SIG-M5 treated with dmso at 0.1 percent for 504 hours (cell line): ENCODE measurements at regions not wholly inside any gene's neighbourhood (a gene's known extent, or its start where the extent isn't known, plus 50 kb on each side); places are given as distances from the start of the nearest gene placed in this dataset.
"Not testable (repeated sequence)": the region's sequence is repeated elsewhere in the genome, so short reads cannot be mapped to it uniquely, and the experiment has no call there.

Experiments used
- DNase-seq: peaks from one replicate; lab custom pipeline; 2025; ENCODE audit not compliant: unreplicated experiment; lab: John Stamatoyannopoulos, UW

DNA sequence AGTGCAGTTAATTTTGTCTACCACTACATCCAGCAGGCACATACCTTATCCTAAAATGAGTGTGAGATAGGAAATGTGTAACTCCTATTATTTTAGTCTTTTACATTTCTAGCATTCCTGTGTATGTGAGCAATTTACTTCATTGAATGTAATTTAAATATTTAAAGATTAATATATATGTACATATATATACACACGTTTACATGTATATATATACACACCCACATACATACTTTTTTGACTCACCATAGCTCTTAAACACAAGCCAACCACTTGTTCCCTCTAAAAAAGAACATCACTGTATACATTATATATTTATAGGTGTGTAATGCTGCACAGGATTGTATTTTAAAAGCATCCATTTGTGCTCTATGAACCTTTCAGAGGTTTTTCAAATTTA lies 425.6 kb upstream of the NECTIN3 start:
- DNase-seq, result no peak

- no peak for DNase-seq
Observed at GRCh38 chr3:110646496-110646895, 425.1 kb upstream of the NECTIN3 start.

- DNase-seq, result no peak
Observed at GRCh38 chr3:110647586-110647985, 424.0 kb upstream of the NECTIN3 start.

- no peak for DNase-seq
Observed at GRCh38 chr3:110650741-110651140, 420.9 kb upstream of the NECTIN3 start.

GRCh38 chr3:110654843-110655502 lies 416.6 kb upstream of the NECTIN3 start:
- DNase-seq, result no peak

GRCh38 chr3:110656394-110657025 lies 415.1 kb upstream of the NECTIN3 start:
- no peak for DNase-seq

DNA sequence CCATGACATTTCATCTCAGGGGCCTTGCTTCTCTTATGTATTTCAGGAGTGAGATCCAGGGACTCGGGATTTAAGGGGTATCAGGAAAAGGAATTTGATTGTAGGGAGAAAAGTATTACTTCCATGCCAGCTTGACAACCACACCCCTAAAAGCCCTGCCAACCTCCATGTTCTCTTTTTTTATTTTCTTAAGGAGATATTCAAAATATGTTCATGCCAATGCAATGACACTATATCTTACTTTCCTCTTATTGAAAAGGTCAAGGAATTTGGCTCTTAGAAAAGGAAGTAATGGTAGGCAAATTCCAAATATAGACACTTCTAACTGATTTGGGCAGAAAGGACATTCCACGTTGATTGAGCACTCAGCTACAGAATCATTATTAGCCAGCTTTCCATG lies 407.5 kb upstream of the NECTIN3 start:
- DNase-seq, result no peak

- DNase-seq, result no peak
Observed at GRCh38 chr3:110666495-110666894, 405.1 kb upstream of the NECTIN3 start.

- no peak for DNase-seq
Observed at GRCh38 chr3:110667216-110667615, 404.4 kb upstream of the NECTIN3 start.

DNA sequence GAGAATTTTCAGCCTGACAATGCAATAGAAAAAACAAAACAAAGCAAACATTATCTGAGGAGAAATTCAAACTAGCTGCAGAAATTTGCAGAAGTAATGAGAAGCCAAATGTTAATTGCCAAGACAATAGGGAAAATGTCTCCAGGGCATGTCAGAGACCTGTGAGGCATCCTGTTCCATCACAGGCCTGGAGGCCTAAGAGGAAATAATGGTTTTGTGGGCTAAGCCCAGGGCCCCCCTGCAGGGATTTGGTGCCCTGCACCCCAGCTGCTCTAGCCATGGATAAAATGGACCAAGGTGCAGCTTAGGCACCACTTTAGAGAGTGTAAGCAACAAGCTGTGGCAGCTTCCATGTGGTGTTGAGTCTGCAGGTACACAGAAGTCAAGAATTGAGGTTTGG lies 401.2 kb upstream of the NECTIN3 start:
- no peak for DNase-seq

GRCh38 chr3:110677506-110677905 lies 394.1 kb upstream of the NECTIN3 start:
- no peak for DNase-seq

DNA sequence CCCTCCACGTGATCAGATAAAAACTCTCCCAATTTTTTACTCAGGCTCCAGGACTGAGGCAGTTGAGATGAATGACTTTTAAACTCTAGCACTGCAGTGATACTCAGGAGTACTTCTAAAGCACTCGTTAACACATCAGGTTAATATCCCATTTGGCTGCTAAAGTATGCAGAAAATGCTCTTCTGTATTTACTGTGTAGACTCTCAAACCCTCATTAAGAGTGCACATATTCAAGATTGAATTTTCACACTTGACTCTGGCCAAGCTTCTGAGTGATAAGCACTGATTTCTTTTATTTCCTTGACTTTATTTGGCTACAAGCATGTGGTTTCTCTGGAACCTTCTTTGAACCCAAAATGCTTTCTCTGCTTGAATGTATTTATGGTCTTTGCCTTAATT lies 392.3 kb upstream of the NECTIN3 start:
- DNase-seq, result no peak

- DNase-seq, result no peak
Observed at GRCh38 chr3:110680450-110680849, 391.2 kb upstream of the NECTIN3 start.

- DNase-seq, result no peak
Observed at GRCh38 chr3:110684466-110684865, 387.1 kb upstream of the NECTIN3 start.

DNA sequence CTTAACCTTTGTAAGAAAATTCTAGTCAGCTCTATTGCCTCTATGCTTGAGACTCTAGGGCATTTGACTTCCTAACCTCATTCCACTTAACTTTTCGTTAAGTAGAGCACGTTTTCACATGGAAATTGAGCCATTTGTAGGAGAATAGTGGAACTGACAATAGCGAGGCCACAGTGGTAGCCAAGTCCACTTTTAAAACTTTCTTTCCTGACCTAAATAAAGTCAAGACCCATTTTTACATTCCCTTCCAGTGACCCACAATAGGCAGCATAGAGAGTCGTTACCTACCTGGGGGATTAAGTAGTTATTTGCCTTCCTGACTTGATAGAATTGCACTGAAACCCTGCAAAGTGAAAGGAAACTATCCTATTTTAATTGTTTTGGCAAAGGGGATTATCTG lies 386.0 kb upstream of the NECTIN3 start:
- no peak for DNase-seq

- DNase-seq, result no peak
Observed at GRCh38 chr3:110686701-110687100, 384.9 kb upstream of the NECTIN3 start.

DNA sequence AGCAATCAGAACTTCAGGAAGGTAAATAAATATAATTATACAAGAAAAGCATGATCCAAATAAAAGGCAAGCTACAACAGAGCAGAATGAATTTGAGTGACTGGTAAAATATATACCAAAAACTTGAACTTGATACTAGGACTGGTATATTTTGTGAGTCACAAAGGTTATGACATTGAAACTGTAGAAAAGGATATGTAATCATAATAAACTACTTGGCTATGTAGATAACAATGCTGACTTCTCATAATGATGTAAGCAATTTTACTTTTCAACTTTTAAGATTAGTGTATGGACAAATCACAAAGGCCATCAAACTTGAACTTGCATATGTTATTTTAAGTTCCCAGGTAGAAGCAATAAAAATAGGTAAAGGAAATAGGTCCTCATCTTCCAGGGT lies 384.5 kb upstream of the NECTIN3 start:
- DNase-seq, result no peak

DNA sequence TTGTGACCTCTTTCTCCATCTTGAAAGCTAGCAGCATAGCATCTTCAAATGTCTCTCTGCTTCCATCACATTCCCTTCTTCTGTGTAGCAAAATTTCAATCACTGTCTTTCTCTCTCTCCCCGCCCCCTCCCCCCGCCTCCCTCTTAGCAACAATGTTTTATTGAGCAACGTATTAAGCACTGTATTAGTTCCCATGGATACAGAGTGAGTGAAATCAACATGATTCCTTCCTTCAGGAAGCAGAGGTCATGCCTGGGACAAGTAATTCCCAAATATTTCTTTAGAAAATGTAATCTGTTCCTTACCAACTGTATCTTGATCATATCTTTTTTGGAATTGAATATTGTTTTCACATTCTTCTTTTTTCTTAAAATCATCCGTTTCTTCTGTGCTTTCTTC lies 373.7 kb upstream of the NECTIN3 start:
- no peak for DNase-seq

GRCh38 chr3:110704332-110704731 lies 367.3 kb upstream of the NECTIN3 start:
- DNase-seq, result not testable (repeated sequence)

- DNase-seq, result no peak
Observed at GRCh38 chr3:110708156-110708555, 363.5 kb upstream of the NECTIN3 start.

DNA sequence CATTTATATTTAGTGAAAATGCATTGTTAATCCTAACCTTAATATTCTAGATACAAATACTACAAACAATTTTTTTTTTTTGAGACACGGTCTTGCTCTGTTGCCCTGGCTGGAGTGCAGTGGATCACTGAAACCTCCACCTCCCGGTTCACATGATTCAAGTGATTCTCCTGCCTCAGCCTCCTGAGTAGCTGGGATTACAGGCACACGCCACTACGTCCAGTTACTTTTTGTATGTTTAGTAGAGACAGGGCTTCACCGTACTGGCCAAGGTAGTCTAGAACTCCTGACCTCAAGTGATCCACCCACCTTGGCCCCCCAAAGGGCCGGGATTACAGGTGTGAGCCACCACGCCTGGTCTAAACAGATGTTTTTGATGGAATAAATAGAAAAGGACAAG lies 361.5 kb upstream of the NECTIN3 start:
- no peak for DNase-seq

- DNase-seq, result no peak
Observed at GRCh38 chr3:110710603-110711002, 361.0 kb upstream of the NECTIN3 start.
